ENCODE measurements at regions not wholly inside any gene's neighbourhood (a gene's known extent, or its start where the extent isn't known, plus 50 kb on each side); places are given as distances from the start of the nearest gene placed in this dataset.

DNA sequence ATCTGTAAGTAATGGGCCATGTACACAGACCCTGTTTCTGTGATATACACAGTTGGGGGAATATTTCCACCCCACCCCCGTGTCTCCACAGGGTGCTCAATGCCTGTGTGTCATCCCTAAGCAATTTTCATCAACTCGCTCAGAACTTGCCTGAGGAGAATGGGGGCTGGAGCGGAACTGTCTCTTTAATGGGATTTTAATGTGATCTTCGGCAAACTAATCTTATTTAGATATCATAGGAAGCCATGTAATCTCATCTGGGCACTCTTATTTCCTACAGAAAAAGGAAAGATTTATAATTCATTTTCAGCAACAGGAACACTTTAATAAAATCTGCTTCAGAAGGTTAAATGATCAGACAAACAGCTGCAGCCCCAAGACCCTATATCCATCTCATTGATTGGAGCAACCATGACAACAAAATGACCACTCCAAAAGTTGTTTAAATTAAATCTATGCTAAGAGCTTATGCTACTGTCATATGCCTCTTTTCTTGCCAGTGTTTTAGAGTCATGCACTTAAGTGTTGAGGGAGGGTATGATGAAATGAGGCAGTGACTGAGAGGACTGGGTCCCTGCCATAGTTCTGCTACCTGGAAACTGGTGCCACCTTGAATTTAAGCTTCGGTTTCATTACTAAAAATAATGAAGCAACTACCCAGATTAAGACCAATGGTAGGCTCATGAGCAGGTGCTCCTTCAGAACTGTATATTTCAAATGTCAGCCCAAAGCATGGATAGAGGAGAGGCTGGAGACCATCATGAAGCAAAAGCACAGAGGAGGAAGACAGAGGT, 183.1 kb upstream of the DDX18 start:
- peak; percentile 67 for DNase-seq
- no peaks in the 10 kb centered on the region for H3K36me3 ChIP-seq
- H3K4me3 ChIP-seq (ENCODE audit: low read depth, low read length): no peak overlapping the region; the same call in 1 of the 2 replicates
- peaks cover 5% of the 10 kb centered on the region; the same call in 1 of the 2 replicates for H3K4me1 ChIP-seq
- TF ChIP-seq CTCF (IDR thresholded peaks at IDR 0.05; ENCODE audit: low read depth, low read length): no peak
- no peaks in the 10 kb centered on the region for H3K9me3 ChIP-seq
- no peaks in the 10 kb centered on the region for H3K27me3 ChIP-seq

GRCh38 chr2:117635481-117635880, 179.0 kb upstream of the DDX18 start:
- Histone ChIP-seq H3K4me1 (peaks cover 5% of the 10 kb centered on the region; the same call in 1 of the 2 replicates), H3K36me3 (no peaks in the 10 kb centered on the region), H3K27me3 (no peaks in the 10 kb centered on the region), H3K9me3 (no peaks in the 10 kb centered on the region), H3K4me3 (ENCODE audit: low read depth, low read length) (no peak overlapping the region)
- TF ChIP-seq CTCF (IDR thresholded peaks at IDR 0.05; ENCODE audit: low read depth, low read length): no peak
- no peak for DNase-seq

DNA sequence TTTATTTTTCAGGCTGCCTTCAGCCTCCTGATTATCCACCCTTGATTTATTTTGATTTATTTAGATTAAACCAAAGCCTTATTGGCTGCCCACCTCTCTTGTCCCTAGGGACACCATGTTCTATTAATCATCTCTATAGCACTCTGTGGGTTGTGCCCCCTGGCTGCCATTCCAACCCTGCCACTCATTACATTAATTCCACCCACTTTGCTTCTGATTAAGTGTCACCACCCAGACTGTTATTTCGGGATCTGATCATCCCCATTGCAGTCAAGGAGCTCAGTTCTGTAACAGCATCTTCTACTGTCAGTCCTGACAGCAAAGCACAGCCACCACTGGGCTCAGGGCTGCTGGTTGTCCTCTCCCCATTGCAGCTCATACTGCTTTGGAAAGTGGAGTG, 175.1 kb upstream of the DDX18 start:
- Histone ChIP-seq H3K4me1 (no peaks in the 10 kb centered on the region), H3K36me3 (no peaks in the 10 kb centered on the region), H3K27me3 (no peaks in the 10 kb centered on the region), H3K4me3 (ENCODE audit: low read depth, low read length) (no peak overlapping the region), H3K9me3 (no peaks in the 10 kb centered on the region)
- no peak for TF ChIP-seq CTCF (IDR thresholded peaks at IDR 0.05; ENCODE audit: low read depth, low read length)
- no peak for DNase-seq

GRCh38 chr2:117644403-117644802, 170.1 kb upstream of the DDX18 start:
- no peak for DNase-seq
- no peaks in the 10 kb centered on the region for H3K36me3 ChIP-seq
- H3K27me3 ChIP-seq: no peaks in the 10 kb centered on the region
- no peak for TF ChIP-seq CTCF (IDR thresholded peaks at IDR 0.05; ENCODE audit: low read depth, low read length)
- no peaks in the 10 kb centered on the region for H3K9me3 ChIP-seq
- H3K4me3 ChIP-seq (ENCODE audit: low read depth, low read length): no peak overlapping the region
- no peaks in the 10 kb centered on the region for H3K4me1 ChIP-seq

DNA sequence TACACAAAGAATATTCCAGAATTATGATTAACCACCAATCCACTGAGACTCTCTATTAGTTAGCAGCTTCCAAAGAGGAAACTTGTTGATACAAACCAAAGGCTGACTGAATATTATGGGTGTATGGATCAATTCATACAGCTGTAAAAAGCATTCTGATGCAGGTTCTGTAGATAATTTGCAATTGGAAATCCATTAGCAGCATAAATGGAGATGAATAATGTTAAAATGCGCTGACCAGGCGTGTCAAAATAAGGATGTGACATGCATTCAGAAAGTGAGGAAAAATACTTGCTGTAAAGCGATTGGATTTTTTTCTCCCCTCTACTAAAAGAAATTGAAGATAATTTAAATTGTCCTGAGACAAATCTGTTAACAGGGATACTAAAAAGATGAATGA, 169.0 kb upstream of the DDX18 start:
- no peak for TF ChIP-seq CTCF (IDR thresholded peaks at IDR 0.05; ENCODE audit: low read depth, low read length)
- DNase-seq: no peak
- Histone ChIP-seq H3K36me3 (no peaks in the 10 kb centered on the region), H3K9me3 (no peaks in the 10 kb centered on the region), H3K27me3 (no peaks in the 10 kb centered on the region), H3K4me3 (ENCODE audit: low read depth, low read length) (no peak overlapping the region), H3K4me1 (no peaks in the 10 kb centered on the region)

DNA sequence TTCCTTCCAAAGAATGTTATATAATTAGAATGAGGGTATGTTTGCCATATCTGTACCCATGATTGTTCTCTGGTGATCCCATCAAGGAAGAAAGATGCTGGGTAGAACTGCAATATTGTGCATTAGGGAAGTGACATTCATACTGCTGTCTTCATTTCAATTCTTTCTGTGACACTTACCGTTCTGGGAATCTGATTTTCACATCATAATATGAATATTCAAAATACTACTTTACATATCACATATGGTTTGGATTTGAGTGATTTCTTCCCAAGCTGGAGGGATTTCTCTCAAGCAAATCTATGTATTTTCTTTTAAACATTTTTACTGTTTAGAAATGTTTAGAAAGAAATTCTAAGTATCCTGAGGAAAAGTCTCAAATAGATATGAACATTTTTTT, 168.4 kb upstream of the DDX18 start:
- H3K4me3 ChIP-seq (ENCODE audit: low read depth, low read length): no peak overlapping the region
- DNase-seq: no peak
- no peaks in the 10 kb centered on the region for H3K36me3 ChIP-seq
- no peaks in the 10 kb centered on the region for H3K4me1 ChIP-seq
- H3K9me3 ChIP-seq: no peaks in the 10 kb centered on the region
- no peaks in the 10 kb centered on the region for H3K27me3 ChIP-seq
- no peak for TF ChIP-seq CTCF (IDR thresholded peaks at IDR 0.05; ENCODE audit: low read depth, low read length)
